22Rv1 (cell line): ENCODE measurements at regions not wholly inside any gene's neighbourhood (a gene's known extent, or its start where the extent isn't known, plus 50 kb on each side); places are given as distances from the start of the nearest gene placed in this dataset.

Experiments
- CTCF ChIP-seq: fragments of 450-650 bp; IDR thresholded peaks from 2 replicates; pipeline ENCODE4 v1.5.1; 2017; ENCODE audit warnings: mild to moderate bottlenecking
- ZFX ChIP-seq: fragments of 450-650 bp; IDR thresholded peaks from 2 replicates; pipeline ENCODE4 v1.6.1; 2017; ENCODE audit warnings: antibody characterized with exemption, borderline replicate concordance

GRCh38 chr7:20475756-20476155 is 139.7 kb upstream of the ABCB5 start:
- TF ChIP-seq ZFX (no peak), CTCF (no peak)
